SH-SY5Y (cell line): ENCODE measurements at regions not wholly inside any gene's neighbourhood (a gene's known extent, or its start where the extent isn't known, plus 50 kb on each side); places are given as distances from the start of the nearest gene placed in this dataset.

Experiments
- GATA2 ChIP-seq: IDR thresholded peaks from 2 replicates; pipeline ENCODE4 v1.6.1; 2011; ENCODE audit warnings: mild to moderate bottlenecking, low read depth, low read length
- GATA3 ChIP-seq: IDR thresholded peaks from 2 replicates; pipeline ENCODE4 v1.6.1; 2011; ENCODE audit warnings: low read depth, mild to moderate bottlenecking, low read length, moderate library complexity

DNA sequence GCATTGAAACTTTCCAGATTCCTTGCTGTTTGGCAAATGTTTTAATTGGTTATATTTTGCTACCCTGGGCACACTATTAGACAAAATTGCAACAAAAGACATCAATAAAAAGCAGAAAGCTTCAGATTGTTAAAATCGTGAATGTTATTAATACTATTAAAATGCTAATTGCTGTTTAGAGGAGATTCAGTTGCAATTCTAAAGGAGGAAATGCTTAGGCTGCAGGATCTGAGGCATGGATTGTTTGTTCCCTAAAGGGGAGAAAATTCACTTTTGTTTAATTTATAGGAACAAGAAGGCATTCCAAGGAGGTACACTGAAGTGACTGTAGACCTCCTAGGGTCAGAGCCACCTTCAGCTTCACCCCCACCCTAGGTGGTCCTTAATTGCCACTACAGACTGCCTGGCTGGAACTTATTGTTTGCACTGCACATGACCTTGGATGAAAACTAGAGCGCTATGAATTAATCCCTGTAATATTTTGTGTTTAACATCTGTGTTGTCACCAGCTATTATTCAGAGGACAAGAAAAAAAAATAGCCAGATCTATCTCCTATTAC is 1266.9 kb upstream of the ADGRL2 start:
- TF ChIP-seq GATA3 (no peak), GATA2 (no peak)
